ENCODE measurements at regions not wholly inside any gene's neighbourhood (a gene's known extent, or its start where the extent isn't known, plus 50 kb on each side); places are given as distances from the start of the nearest gene placed in this dataset.

- TF ChIP-seq SIN3A (IDR thresholded peaks at IDR 0.05; ENCODE audit: borderline replicate concordance, insufficient read depth, low read length) (no peak), FOXP2 (optimal IDR thresholded peaks at IDR 0.05; ENCODE audit: borderline replicate concordance, extremely low read depth, extremely low read length, insufficient read depth) (no peak), TAF1 (IDR thresholded peaks at IDR 0.05; ENCODE audit: borderline replicate concordance, insufficient read depth, low read length) (no peak), POLR2AphosphoS5 (IDR thresholded peaks at IDR 0.05; ENCODE audit: low read depth, low read length) (no peak)
- TF ChIP-seq, protein P1, sequence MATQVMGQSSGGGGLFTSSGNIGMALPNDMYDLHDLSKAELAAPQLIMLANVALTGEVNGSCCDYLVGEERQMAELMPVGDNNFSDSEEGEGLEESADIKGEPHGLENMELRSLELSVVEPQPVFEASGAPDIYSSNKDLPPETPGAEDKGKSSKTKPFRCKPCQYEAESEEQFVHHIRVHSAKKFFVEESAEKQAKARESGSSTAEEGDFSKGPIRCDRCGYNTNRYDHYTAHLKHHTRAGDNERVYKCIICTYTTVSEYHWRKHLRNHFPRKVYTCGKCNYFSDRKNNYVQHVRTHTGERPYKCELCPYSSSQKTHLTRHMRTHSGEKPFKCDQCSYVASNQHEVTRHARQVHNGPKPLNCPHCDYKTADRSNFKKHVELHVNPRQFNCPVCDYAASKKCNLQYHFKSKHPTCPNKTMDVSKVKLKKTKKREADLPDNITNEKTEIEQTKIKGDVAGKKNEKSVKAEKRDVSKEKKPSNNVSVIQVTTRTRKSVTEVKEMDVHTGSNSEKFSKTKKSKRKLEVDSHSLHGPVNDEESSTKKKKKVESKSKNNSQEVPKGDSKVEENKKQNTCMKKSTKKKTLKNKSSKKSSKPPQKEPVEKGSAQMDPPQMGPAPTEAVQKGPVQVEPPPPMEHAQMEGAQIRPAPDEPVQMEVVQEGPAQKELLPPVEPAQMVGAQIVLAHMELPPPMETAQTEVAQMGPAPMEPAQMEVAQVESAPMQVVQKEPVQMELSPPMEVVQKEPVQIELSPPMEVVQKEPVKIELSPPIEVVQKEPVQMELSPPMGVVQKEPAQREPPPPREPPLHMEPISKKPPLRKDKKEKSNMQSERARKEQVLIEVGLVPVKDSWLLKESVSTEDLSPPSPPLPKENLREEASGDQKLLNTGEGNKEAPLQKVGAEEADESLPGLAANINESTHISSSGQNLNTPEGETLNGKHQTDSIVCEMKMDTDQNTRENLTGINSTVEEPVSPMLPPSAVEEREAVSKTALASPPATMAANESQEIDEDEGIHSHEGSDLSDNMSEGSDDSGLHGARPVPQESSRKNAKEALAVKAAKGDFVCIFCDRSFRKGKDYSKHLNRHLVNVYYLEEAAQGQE (IDR thresholded peaks at IDR 0.05; ENCODE audit: insufficient read depth in 1 of 2, low read depth in 2 of 2, low read length in 2 of 2), result no peak
These were observed 380.6 kb downstream of the TENT5A start for GRCh38 chr6:81371930-81372329.

- TF ChIP-seq POLR2AphosphoS5 (IDR thresholded peaks at IDR 0.05; ENCODE audit: low read depth, low read length) (no peak), TAF1 (IDR thresholded peaks at IDR 0.05; ENCODE audit: borderline replicate concordance, insufficient read depth, low read length) (no peak), FOXP2 (optimal IDR thresholded peaks at IDR 0.05; ENCODE audit: borderline replicate concordance, extremely low read depth, extremely low read length, insufficient read depth) (no peak)
These were observed 385.5 kb downstream of the TENT5A start for GRCh38 chr6:81366972-81367371.

- TF ChIP-seq POLR2AphosphoS5 (IDR thresholded peaks at IDR 0.05; ENCODE audit: low read depth, low read length), result no peak
These were observed 390.2 kb downstream of the TENT5A start for GRCh38 chr6:81362246-81362645.

DNA sequence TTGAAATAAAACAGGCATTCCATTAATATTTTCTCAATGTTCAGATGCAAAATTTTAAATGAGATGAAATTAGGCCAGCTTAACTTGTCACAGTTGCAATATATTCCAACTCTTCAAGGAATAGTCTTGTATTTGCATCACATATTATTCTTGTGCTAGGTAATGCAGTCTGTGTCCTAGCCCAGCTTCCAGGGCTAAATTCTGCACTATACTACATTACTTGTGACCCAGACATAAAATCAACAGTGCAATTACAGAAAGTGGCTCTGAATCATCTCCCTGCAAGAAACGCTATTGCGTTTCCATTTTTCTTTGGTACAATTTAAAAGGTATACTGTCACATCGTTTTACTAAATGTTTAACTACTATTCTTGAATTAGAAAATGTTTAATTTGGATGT, 399.2 kb downstream of the TENT5A start:
- TF ChIP-seq TAF1 (IDR thresholded peaks at IDR 0.05; ENCODE audit: borderline replicate concordance, insufficient read depth, low read length) (no peak), FOXP2 (optimal IDR thresholded peaks at IDR 0.05; ENCODE audit: borderline replicate concordance, extremely low read depth, extremely low read length, insufficient read depth) (no peak), POLR2AphosphoS5 (IDR thresholded peaks at IDR 0.05; ENCODE audit: low read depth, low read length) (no peak), SIN3A (IDR thresholded peaks at IDR 0.05; ENCODE audit: borderline replicate concordance, insufficient read depth, low read length) (no peak)
- TF ChIP-seq, protein P1 (IDR thresholded peaks at IDR 0.05; ENCODE audit: insufficient read depth in 1 of 2, low read depth in 2 of 2, low read length in 2 of 2), result no peak

- TF ChIP-seq SIN3A (IDR thresholded peaks at IDR 0.05; ENCODE audit: borderline replicate concordance, insufficient read depth, low read length), result no peak
- TF ChIP-seq FOXP2 (optimal IDR thresholded peaks at IDR 0.05; ENCODE audit: borderline replicate concordance, extremely low read depth, extremely low read length, insufficient read depth), result no peak
- no peak for TF ChIP-seq TAF1 (IDR thresholded peaks at IDR 0.05; ENCODE audit: borderline replicate concordance, insufficient read depth, low read length)
- TF ChIP-seq, protein P1 (IDR thresholded peaks at IDR 0.05; ENCODE audit: insufficient read depth in 1 of 2, low read depth in 2 of 2, low read length in 2 of 2), result no peak
These were observed 411.5 kb downstream of the TENT5A start for GRCh38 chr6:81340946-81341345.

- no peak for TF ChIP-seq SIN3A (IDR thresholded peaks at IDR 0.05; ENCODE audit: borderline replicate concordance, insufficient read depth, low read length)
- no peak for TF ChIP-seq FOXP2 (optimal IDR thresholded peaks at IDR 0.05; ENCODE audit: borderline replicate concordance, extremely low read depth, extremely low read length, insufficient read depth)
- no peak for TF ChIP-seq POLR2AphosphoS5 (IDR thresholded peaks at IDR 0.05; ENCODE audit: low read depth, low read length)
- no peak for TF ChIP-seq TAF1 (IDR thresholded peaks at IDR 0.05; ENCODE audit: borderline replicate concordance, insufficient read depth, low read length)
- TF ChIP-seq, protein P1 (IDR thresholded peaks at IDR 0.05; ENCODE audit: insufficient read depth in 1 of 2, low read depth in 2 of 2, low read length in 2 of 2), result no peak
These were observed 421.0 kb downstream of the TENT5A start for GRCh38 chr6:81331526-81331925.

Data from PFSK-1 (cell line).